CD4-positive, CD25-positive, alpha-beta regulatory T cell (primary cell): ENCODE measurements at regions not wholly inside any gene's neighbourhood (a gene's known extent, or its start where the extent isn't known, plus 50 kb on each side); places are given as distances from the start of the nearest gene placed in this dataset.

Source experiments
- ATAC-seq, 2 donors: fragments of 150-1000 bp; cut with Tn5 transposase; one replicate each; pipeline ENCODE4 v1.10.0; 2021; ENCODE audit warnings: low read depth in 2 of 2, moderate number of reproducible peaks in 2 of 2, moderate library complexity in 1 of 2
- DNase-seq, 3 donors: peaks; one replicate each; pipeline versions ENCODE4 v3.0.0 to v3.0.0-alpha.2; 2012 to 2022; ENCODE audit warnings: mixed read lengths in 1 of 3
- H3K27ac ChIP-seq: one replicate; pipeline ENCODE4 v1.7.0; 2013; ENCODE audit warnings: mild to moderate bottlenecking, low read length; ENCODE audit not compliant: insufficient read depth, poor library complexity, severe bottlenecking
- H3K27me3 ChIP-seq: one replicate; pipeline ENCODE4 v1.7.0; 2013; ENCODE audit warnings: low read length; ENCODE audit not compliant: control insufficient read depth, insufficient read depth
- H3K36me3 ChIP-seq: one replicate; pipeline ENCODE4 v1.7.0; 2013; ENCODE audit warnings: mild to moderate bottlenecking, low read length, moderate library complexity; ENCODE audit not compliant: control insufficient read depth, insufficient read depth
- H3K4me1 ChIP-seq: 2 replicates; pipeline ENCODE4 v1.7.0; 2013; ENCODE audit warnings: mild to moderate bottlenecking, low read length; ENCODE audit not compliant: insufficient read depth, control insufficient read depth, poor library complexity, severe bottlenecking
- H3K4me3 ChIP-seq: one replicate; pipeline ENCODE4 v1.7.0; 2013; ENCODE audit warnings: low read depth, mild to moderate bottlenecking, low read length, moderate library complexity
- H3K9me3 ChIP-seq, 2 experiments: 1 replicate in 1 of 2; 2 replicates in 1 of 2; pipeline ENCODE4 v1.7.0; 2013; ENCODE audit warnings: low read length in 2 of 2, mild to moderate bottlenecking in 1 of 2, moderate library complexity in 1 of 2; ENCODE audit not compliant: control insufficient read depth in 2 of 2
- H3K27ac Mint-ChIP-seq, 3 donors: one replicate each; pipeline ENCODE4 v1.8.0; 2020 to 2022; ENCODE audit warnings: mild to moderate bottlenecking in 3 of 3, mixed read lengths in 3 of 3, moderate library complexity in 2 of 3
- H3K27me3 Mint-ChIP-seq: one replicate; pipeline ENCODE4 v1.8.0; 2022; ENCODE audit warnings: mild to moderate bottlenecking, mixed read lengths
- H3K36me3 Mint-ChIP-seq: one replicate; pipeline ENCODE4 v1.8.0; 2020; ENCODE audit warnings: mixed read lengths
- H3K4me1 Mint-ChIP-seq, 4 donors: one replicate each; pipeline ENCODE4 v1.8.0; 2020 to 2022; ENCODE audit warnings: mixed read lengths in 4 of 4, mild to moderate bottlenecking in 1 of 4
- H3K4me3 Mint-ChIP-seq, 4 donors: one replicate each; pipeline ENCODE4 v1.8.0; 2020 to 2022; ENCODE audit warnings: mild to moderate bottlenecking in 4 of 4, mixed read lengths in 4 of 4, moderate library complexity in 3 of 4
- H3K9me3 Mint-ChIP-seq, 7 donors: one replicate each; pipeline ENCODE4 v1.8.0; 2020 to 2022; ENCODE audit warnings: mixed read lengths in 7 of 7, mild to moderate bottlenecking in 3 of 7, moderate library complexity in 2 of 7

GRCh38 chr6:147779624-147780023 lies 271.1 kb downstream of the SAMD5 start:
- H3K4me1 ChIP-seq: no peaks in the 10 kb centered on the region
- no peak overlapping the region for H3K27ac ChIP-seq
- no peaks in the 10 kb centered on the region for H3K36me3 ChIP-seq
- Mint-ChIP-seq H3K9me3 (no peaks in the 10 kb centered on the region), H3K36me3 (no peaks in the 10 kb centered on the region), H3K27ac (no peak overlapping the region), H3K4me3 (no peak overlapping the region), H3K4me1 (no peaks in the 10 kb centered on the region), H3K27me3 (no peaks in the 10 kb centered on the region)
- H3K4me3 ChIP-seq: no peak overlapping the region
- no peak for DNase-seq
- no peaks in the 10 kb centered on the region for H3K9me3 ChIP-seq
- no peaks in the 10 kb centered on the region for H3K27me3 ChIP-seq
- no peak for ATAC-seq

GRCh38 chr6:147782302-147782701 lies 273.8 kb downstream of the SAMD5 start:
- H3K36me3 Mint-ChIP-seq: no peaks in the 10 kb centered on the region
- no peaks in the 10 kb centered on the region for H3K36me3 ChIP-seq
- H3K9me3 Mint-ChIP-seq: peaks cover 0 to 1% (median 0%) of the 10 kb centered on the region in 7 donors
- H3K27me3 ChIP-seq: no peaks in the 10 kb centered on the region
- no peak overlapping the region for H3K4me3 Mint-ChIP-seq
- no peaks in the 10 kb centered on the region for H3K9me3 ChIP-seq
- ATAC-seq (no peak), DNase-seq (no peak)
- no peak overlapping the region for H3K27ac Mint-ChIP-seq
- no peak overlapping the region for H3K27ac ChIP-seq
- no peak overlapping the region for H3K4me3 ChIP-seq
- H3K4me1 ChIP-seq: no peaks in the 10 kb centered on the region
- H3K4me1 Mint-ChIP-seq: no peaks in the 10 kb centered on the region
- H3K27me3 Mint-ChIP-seq: no peaks in the 10 kb centered on the region

- no peak for DNase-seq
- ATAC-seq: no peak
- H3K27ac Mint-ChIP-seq: no peak overlapping the region
- Histone ChIP-seq H3K36me3 (no peaks in the 10 kb centered on the region), H3K4me3 (no peak overlapping the region), H3K27ac (no peak overlapping the region), H3K27me3 (no peaks in the 10 kb centered on the region), H3K9me3 (no peaks in the 10 kb centered on the region), H3K4me1 (no peaks in the 10 kb centered on the region)
- H3K27me3 Mint-ChIP-seq: no peaks in the 10 kb centered on the region
- H3K36me3 Mint-ChIP-seq: no peaks in the 10 kb centered on the region
- H3K4me1 Mint-ChIP-seq: no peaks in the 10 kb centered on the region
- no peak overlapping the region for H3K4me3 Mint-ChIP-seq
- H3K9me3 Mint-ChIP-seq: peaks cover 0 to 1% (median 0%) of the 10 kb centered on the region in 7 donors
Observed at GRCh38 chr6:147784371-147784770, 275.9 kb downstream of the SAMD5 start.

GRCh38 chr6:147787417-147787816 lies 278.9 kb downstream of the SAMD5 start:
- H3K36me3 Mint-ChIP-seq: no peaks in the 10 kb centered on the region
- DNase-seq (no peak), ATAC-seq (no peak)
- no peak overlapping the region for H3K27ac Mint-ChIP-seq
- H3K27me3 Mint-ChIP-seq: no peaks in the 10 kb centered on the region
- no peaks in the 10 kb centered on the region for H3K4me1 Mint-ChIP-seq
- Histone ChIP-seq H3K4me3 (no peak overlapping the region), H3K27ac (no peak overlapping the region), H3K4me1 (no peaks in the 10 kb centered on the region), H3K9me3 (no peaks in the 10 kb centered on the region), H3K36me3 (no peaks in the 10 kb centered on the region), H3K27me3 (no peaks in the 10 kb centered on the region)
- H3K9me3 Mint-ChIP-seq: peaks cover 0 to 9% (median 1%) of the 10 kb centered on the region in 7 donors
- H3K4me3 Mint-ChIP-seq: no peak overlapping the region

- H3K4me3 Mint-ChIP-seq: no peak overlapping the region
- Histone ChIP-seq H3K4me1 (no peaks in the 10 kb centered on the region), H3K36me3 (no peaks in the 10 kb centered on the region), H3K27me3 (no peaks in the 10 kb centered on the region), H3K27ac (no peak overlapping the region), H3K4me3 (no peak overlapping the region), H3K9me3 (no peaks in the 10 kb centered on the region)
- DNase-seq (no peak), ATAC-seq (no peak)
- H3K4me1 Mint-ChIP-seq: no peaks in the 10 kb centered on the region
- no peaks in the 10 kb centered on the region for H3K27me3 Mint-ChIP-seq
- H3K36me3 Mint-ChIP-seq: no peaks in the 10 kb centered on the region
- H3K27ac Mint-ChIP-seq: no peak overlapping the region
- peaks cover 0 to 9% (median 1%) of the 10 kb centered on the region in 7 donors for H3K9me3 Mint-ChIP-seq
Observed at GRCh38 chr6:147789430-147789947, 281.0 kb downstream of the SAMD5 start.

GRCh38 chr6:147793871-147794643 lies 285.6 kb downstream of the SAMD5 start:
- Mint-ChIP-seq H3K27ac (no peak overlapping the region), H3K36me3 (no peaks in the 10 kb centered on the region), H3K4me3 (no peak overlapping the region), H3K4me1 (no peaks in the 10 kb centered on the region), H3K9me3 (peaks cover 0 to 9% (median 1%) of the 10 kb centered on the region in 7 donors), H3K27me3 (no peaks in the 10 kb centered on the region)
- no peak for DNase-seq
- no peak overlapping the region for H3K4me3 ChIP-seq
- ATAC-seq: no peak
- no peaks in the 10 kb centered on the region for H3K36me3 ChIP-seq
- no peaks in the 10 kb centered on the region for H3K27me3 ChIP-seq
- H3K27ac ChIP-seq: no peak overlapping the region
- H3K4me1 ChIP-seq: no peaks in the 10 kb centered on the region
- no peaks in the 10 kb centered on the region for H3K9me3 ChIP-seq

GRCh38 chr6:147802459-147802858 lies 294.0 kb downstream of the SAMD5 start:
- Mint-ChIP-seq H3K36me3 (no peaks in the 10 kb centered on the region), H3K27ac (no peak overlapping the region), H3K9me3 (peaks cover 0 to 17% (median 3%) of the 10 kb centered on the region in 7 donors), H3K27me3 (no peaks in the 10 kb centered on the region), H3K4me1 (no peaks in the 10 kb centered on the region), H3K4me3 (no peak overlapping the region)
- Histone ChIP-seq H3K9me3 (peaks cover 0 to 6% of the 10 kb centered on the region in 2 experiments), H3K4me3 (no peak overlapping the region), H3K4me1 (no peaks in the 10 kb centered on the region), H3K27me3 (no peaks in the 10 kb centered on the region), H3K36me3 (no peaks in the 10 kb centered on the region), H3K27ac (no peak overlapping the region)
- DNase-seq (no peak), ATAC-seq (no peak)

GRCh38 chr6:147805155-147805554 lies 296.7 kb downstream of the SAMD5 start:
- Mint-ChIP-seq H3K27me3 (no peaks in the 10 kb centered on the region), H3K4me1 (no peaks in the 10 kb centered on the region), H3K27ac (no peak overlapping the region), H3K36me3 (no peaks in the 10 kb centered on the region), H3K9me3 (peaks cover 0 to 17% (median 5%) of the 10 kb centered on the region in 7 donors), H3K4me3 (no peak overlapping the region)
- H3K27me3 ChIP-seq: no peaks in the 10 kb centered on the region
- no peak for DNase-seq
- no peak for ATAC-seq
- H3K27ac ChIP-seq: no peak overlapping the region
- no peaks in the 10 kb centered on the region for H3K36me3 ChIP-seq
- H3K4me1 ChIP-seq: no peaks in the 10 kb centered on the region
- H3K9me3 ChIP-seq: peaks cover 0 to 6% of the 10 kb centered on the region in 2 experiments
- no peak overlapping the region for H3K4me3 ChIP-seq
